Trophoblast cell (in vitro differentiated cells and primary cell): ENCODE measurements at regions not wholly inside any gene's neighbourhood (a gene's known extent, or its start where the extent isn't known, plus 50 kb on each side); places are given as distances from the start of the nearest gene placed in this dataset.

Experiments used
- DNase-seq, 2 donors: peaks; one replicate each; pipeline ENCODE4 v3.0.0-alpha.2; 2016
- H2AFZ ChIP-seq: 2 replicates; pipeline ENCODE4 v1.6.1; 2013; ENCODE audit warnings: low read length, moderate library complexity, mild to moderate bottlenecking; ENCODE audit not compliant: insufficient read depth, poor library complexity
- H2AK5ac ChIP-seq: 2 replicates; pipeline ENCODE4 v1.6.1; 2013; ENCODE audit warnings: mild to moderate bottlenecking, low read length
- H2BK120ac ChIP-seq: 2 replicates; pipeline ENCODE4 v1.6.1; 2013; ENCODE audit warnings: low read length, mild to moderate bottlenecking, moderate library complexity; ENCODE audit not compliant: insufficient read depth, poor library complexity
- H2BK12ac ChIP-seq: 2 replicates; pipeline ENCODE4 v1.6.1; 2013; ENCODE audit warnings: mild to moderate bottlenecking, low read length, moderate library complexity
- H2BK5ac ChIP-seq: 2 replicates; pipeline ENCODE4 v1.6.1; 2013; ENCODE audit warnings: low read length, low read depth, moderate library complexity, mild to moderate bottlenecking; ENCODE audit not compliant: poor library complexity
- H3K14ac ChIP-seq: 2 replicates; pipeline ENCODE4 v1.6.1; 2013; ENCODE audit warnings: mild to moderate bottlenecking, low read length
- H3K18ac ChIP-seq: 2 replicates; pipeline ENCODE4 v1.6.1; 2013; ENCODE audit warnings: mild to moderate bottlenecking, low read length
- H3K23ac ChIP-seq: 2 replicates; pipeline ENCODE4 v1.6.1; 2013; ENCODE audit warnings: low read length
- H3K27ac ChIP-seq: 2 replicates; pipeline ENCODE4 v1.5.1; 2013; ENCODE audit warnings: low read depth, mild to moderate bottlenecking, inconsistent platforms, low read length, moderate library complexity
- H3K27me3 ChIP-seq: 2 replicates; pipeline ENCODE4 v1.6.1; 2013; ENCODE audit warnings: inconsistent platforms, mild to moderate bottlenecking, low read length, moderate library complexity; ENCODE audit not compliant: insufficient read depth
- H3K36me3 ChIP-seq, 2 experiments: 1 replicate in 1 of 2; 2 replicates in 1 of 2; pipeline ENCODE4 v1.6.1; 2013; ENCODE audit warnings: low read length in 2 of 2, mild to moderate bottlenecking in 2 of 2, moderate library complexity in 1 of 2; ENCODE audit not compliant: insufficient read depth in 2 of 2, control insufficient read depth in 1 of 2
- H3K4ac ChIP-seq: 2 replicates; pipeline ENCODE4 v1.6.1; 2013; ENCODE audit warnings: low read depth, mild to moderate bottlenecking, low read length, moderate library complexity
- H3K4me1 ChIP-seq, 2 experiments: 1 replicate in 1 of 2; 2 replicates in 1 of 2; pipeline ENCODE4 v1.6.1; 2013; ENCODE audit warnings: low read length in 2 of 2, mild to moderate bottlenecking in 2 of 2, moderate library complexity in 1 of 2; ENCODE audit not compliant: insufficient read depth in 2 of 2, control insufficient read depth in 1 of 2
- H3K4me2 ChIP-seq: 2 replicates; pipeline ENCODE4 v1.6.1; 2013; ENCODE audit warnings: inconsistent platforms, mild to moderate bottlenecking, low read length, moderate library complexity
- H3K4me3 ChIP-seq: 2 replicates; pipeline ENCODE4 v1.5.1; 2013; ENCODE audit warnings: mild to moderate bottlenecking, low read depth, low read length, inconsistent platforms
- H3K79me1 ChIP-seq: one replicate; pipeline ENCODE4 v1.6.1; 2013; ENCODE audit warnings: low read length
- H3K79me2 ChIP-seq: 2 replicates; pipeline ENCODE4 v1.6.1; 2013; ENCODE audit warnings: low read length, mild to moderate bottlenecking; ENCODE audit not compliant: control insufficient read depth, insufficient read depth, poor library complexity
- H3K9ac ChIP-seq: 2 replicates; pipeline ENCODE4 v1.6.1; 2013; ENCODE audit warnings: mild to moderate bottlenecking, low read length
- H3K9me3 ChIP-seq: 2 replicates; pipeline ENCODE4 v1.6.1; 2013; ENCODE audit warnings: low read depth, mild to moderate bottlenecking, control low read depth, inconsistent platforms, low read length; ENCODE audit not compliant: insufficient read depth
- H4K12ac ChIP-seq: 2 replicates; pipeline ENCODE4 v1.6.1; 2013; ENCODE audit warnings: low read depth, mild to moderate bottlenecking, low read length, moderate library complexity
- H4K8ac ChIP-seq: 2 replicates; pipeline ENCODE4 v1.6.1; 2013; ENCODE audit warnings: low read depth, mild to moderate bottlenecking, low read length, moderate library complexity
- H4K91ac ChIP-seq: one replicate; pipeline ENCODE4 v1.6.1; 2013; ENCODE audit warnings: low read depth, mild to moderate bottlenecking, low read length, moderate library complexity
- WGBS: extraction: QIAGEN DNeasy Blood & Tissue Kit; methylation state at CpG from one replicate; pipeline ENCODE4 v1.1.7; 2013; ENCODE audit warnings: missing lambda C conversion rate; ENCODE audit not compliant: insufficient read length, insufficient coverage; ENCODE audit errors: extremely low coverage; 5-methylcytosine and 5-hydroxymethylcytosine counted together

GRCh38 chr2:138838851-138839620 lies 58.8 kb upstream of the NXPH2 start:
- H3K27ac ChIP-seq: no peak overlapping the region
- H3K4ac ChIP-seq: no peak overlapping the region
- H2AK5ac ChIP-seq: peak overlapping the region; percentile 73
- no peak overlapping the region for H3K18ac ChIP-seq
- no peaks in the 10 kb centered on the region for H3K27me3 ChIP-seq
- no peaks in the 10 kb centered on the region for H3K36me3 ChIP-seq
- no peak overlapping the region for H4K12ac ChIP-seq
- H4K8ac ChIP-seq: no peak overlapping the region
- no CpG with 5 or more reads among the region's 6 CpGs for WGBS
- H2BK12ac ChIP-seq: no peak overlapping the region
- H4K91ac ChIP-seq: no peak overlapping the region
- H2BK5ac ChIP-seq: no peak overlapping the region
- H3K9me3 ChIP-seq: no peaks in the 10 kb centered on the region
- no peak overlapping the region for H3K4me3 ChIP-seq
- H3K4me1 ChIP-seq: peaks cover 3% of the 10 kb centered on the region in 2 experiments
- no peak for DNase-seq
- H3K79me1 ChIP-seq: no peaks in the 10 kb centered on the region
- no peak overlapping the region for H3K4me2 ChIP-seq
- H2BK120ac ChIP-seq: no peak overlapping the region
- H3K79me2 ChIP-seq: no peaks in the 10 kb centered on the region
- H3K23ac ChIP-seq: no peak overlapping the region
- H3K14ac ChIP-seq: no peak overlapping the region
- H3K9ac ChIP-seq: no peak overlapping the region
- H2AFZ ChIP-seq: no peak overlapping the region

DNA sequence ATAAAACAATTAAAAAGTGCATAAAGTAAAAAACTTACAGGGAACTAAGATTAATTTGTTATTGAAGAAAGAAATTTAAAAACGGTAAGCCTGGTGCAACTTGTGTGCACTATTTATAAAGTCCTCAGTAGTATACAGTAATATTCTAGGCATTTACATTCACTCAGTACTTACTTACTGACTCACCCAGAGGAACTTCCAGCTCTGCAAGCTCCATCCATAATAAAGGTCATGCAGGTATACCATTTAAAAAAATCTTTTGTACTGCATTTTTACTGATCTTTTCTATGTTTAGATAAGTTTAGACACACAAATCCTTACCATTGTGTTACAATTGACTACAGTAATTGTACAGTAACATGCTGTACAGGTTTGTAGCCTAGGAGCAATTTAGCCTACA lies 51.5 kb upstream of the NXPH2 start:
- H2BK12ac ChIP-seq: no peak overlapping the region
- H2AK5ac ChIP-seq: no peak overlapping the region
- no peak overlapping the region for H3K23ac ChIP-seq
- H3K79me1 ChIP-seq: no peaks in the 10 kb centered on the region
- no peak overlapping the region for H4K91ac ChIP-seq
- no peaks in the 10 kb centered on the region for H3K9me3 ChIP-seq
- H2BK120ac ChIP-seq: no peak overlapping the region
- H4K8ac ChIP-seq: no peak overlapping the region
- WGBS: no CpG with 5 or more reads among the region's 1 CpG
- DNase-seq: peak; percentile 40 to 80
- H3K27ac ChIP-seq: no peak overlapping the region
- H3K36me3 ChIP-seq: no peaks in the 10 kb centered on the region
- no peak overlapping the region for H2BK5ac ChIP-seq
- H3K14ac ChIP-seq: no peak overlapping the region
- H3K4me3 ChIP-seq: no peak overlapping the region
- no peak overlapping the region for H3K4ac ChIP-seq
- H2AFZ ChIP-seq: no peak overlapping the region
- H3K4me1 ChIP-seq: peaks cover 0 to 2% of the 10 kb centered on the region in 2 experiments
- no peak overlapping the region for H4K12ac ChIP-seq
- H3K79me2 ChIP-seq: no peaks in the 10 kb centered on the region
- H3K27me3 ChIP-seq: no peaks in the 10 kb centered on the region
- no peak overlapping the region for H3K4me2 ChIP-seq
- H3K9ac ChIP-seq: no peak overlapping the region
- H3K18ac ChIP-seq: no peak overlapping the region

GRCh38 chr2:138831154-138831553 lies 51.0 kb upstream of the NXPH2 start:
- no peak overlapping the region for H3K18ac ChIP-seq
- no peak overlapping the region for H3K14ac ChIP-seq
- H4K12ac ChIP-seq: no peak overlapping the region
- H3K9ac ChIP-seq: no peak overlapping the region
- no peak overlapping the region for H3K27ac ChIP-seq
- H3K79me1 ChIP-seq: no peaks in the 10 kb centered on the region
- no peaks in the 10 kb centered on the region for H3K9me3 ChIP-seq
- H2AFZ ChIP-seq: no peak overlapping the region
- H2AK5ac ChIP-seq: no peak overlapping the region
- H3K79me2 ChIP-seq: no peaks in the 10 kb centered on the region
- H3K4me2 ChIP-seq: no peak overlapping the region
- H4K8ac ChIP-seq: no peak overlapping the region
- H4K91ac ChIP-seq: no peak overlapping the region
- no peak overlapping the region for H2BK5ac ChIP-seq
- DNase-seq: peak; percentile 16 to 71
- H3K4me1 ChIP-seq: peaks cover 0 to 2% of the 10 kb centered on the region in 2 experiments
- no peaks in the 10 kb centered on the region for H3K36me3 ChIP-seq
- H2BK120ac ChIP-seq: no peak overlapping the region
- no peaks in the 10 kb centered on the region for H3K27me3 ChIP-seq
- no peak overlapping the region for H3K4ac ChIP-seq
- no peak overlapping the region for H2BK12ac ChIP-seq
- no peak overlapping the region for H3K23ac ChIP-seq
- WGBS: no CpG with 5 or more reads among the region's 2 CpGs
- no peak overlapping the region for H3K4me3 ChIP-seq

- no peak overlapping the region for H4K91ac ChIP-seq
- peak in 1 of 2 donors; percentile 33 for DNase-seq
- no peaks in the 10 kb centered on the region for H3K27me3 ChIP-seq
- no peak overlapping the region for H2AK5ac ChIP-seq
- peaks cover 2% of the 10 kb centered on the region for H3K79me1 ChIP-seq
- H3K4me2 ChIP-seq: no peak overlapping the region
- H3K14ac ChIP-seq: no peak overlapping the region
- peaks cover 0 to 4% of the 10 kb centered on the region in 2 experiments for H3K4me1 ChIP-seq
- no peaks in the 10 kb centered on the region for H3K79me2 ChIP-seq
- H3K36me3 ChIP-seq: peaks cover 0 to 2% of the 10 kb centered on the region in 2 experiments
- H3K4ac ChIP-seq: no peak overlapping the region
- no peak overlapping the region for H2BK120ac ChIP-seq
- H3K23ac ChIP-seq: no peak overlapping the region
- H3K9ac ChIP-seq: no peak overlapping the region
- no peak overlapping the region for H3K18ac ChIP-seq
- no peak overlapping the region for H3K27ac ChIP-seq
- H4K12ac ChIP-seq: no peak overlapping the region
- no peak overlapping the region for H2BK12ac ChIP-seq
- H2AFZ ChIP-seq: no peak overlapping the region
- no peak overlapping the region for H2BK5ac ChIP-seq
- H3K4me3 ChIP-seq: no peak overlapping the region
- no peak overlapping the region for H4K8ac ChIP-seq
- no CpG with 5 or more reads among the region's 2 CpGs for WGBS
- no peaks in the 10 kb centered on the region for H3K9me3 ChIP-seq
These were observed 50.4 kb upstream of the NXPH2 start for GRCh38 chr2:138830547-138830946.
